Nephron progenitor cell (in vitro differentiated cells): ENCODE measurements at regions not wholly inside any gene's neighbourhood (a gene's known extent, or its start where the extent isn't known, plus 50 kb on each side); places are given as distances from the start of the nearest gene placed in this dataset.

ENCODE experiments used
- DNase-seq: peaks from one replicate; pipeline ENCODE4 v3.0.0; 2021
- H3K27ac Mint-ChIP-seq: 2 replicates; pipeline ENCODE4 v1.8.0; 2021; ENCODE audit warnings: mild to moderate bottlenecking, moderate library complexity, mixed read lengths
- H3K27me3 Mint-ChIP-seq: 2 replicates; pipeline ENCODE4 v1.8.0; 2021; ENCODE audit warnings: mild to moderate bottlenecking, low read depth, mixed read lengths; ENCODE audit not compliant: poor library complexity
- H3K36me3 Mint-ChIP-seq: 2 replicates; pipeline ENCODE4 v1.8.0; 2021; ENCODE audit warnings: low read depth, mixed read lengths
- H3K4me1 Mint-ChIP-seq: 2 replicates; pipeline ENCODE4 v1.8.0; 2021; ENCODE audit warnings: mixed read lengths
- H3K4me3 Mint-ChIP-seq: 2 replicates; pipeline ENCODE4 v1.8.0; 2021; ENCODE audit warnings: mild to moderate bottlenecking, moderate library complexity, mixed read lengths
- H3K9me3 Mint-ChIP-seq: 2 replicates; pipeline ENCODE4 v1.8.0; 2021; ENCODE audit warnings: mild to moderate bottlenecking, moderate library complexity, mixed read lengths
- TF ChIP-seq, protein P1 (sequence below): fragments of 200-600 bp; sonication (generic); IDR thresholded peaks from 2 replicates; pipeline ENCODE4 v1.5.0; 2021; ENCODE audit warnings: antibody characterized with exemption

- Mint-ChIP-seq H3K4me1 (no peaks in the 10 kb centered on the region), H3K27ac (no peak overlapping the region), H3K4me3 (no peak overlapping the region), H3K9me3 (peaks cover 20% of the 10 kb centered on the region), H3K27me3 (peaks cover 3% of the 10 kb centered on the region), H3K36me3 (no peaks in the 10 kb centered on the region)
- DNase-seq: no peak
- TF ChIP-seq, protein P1, sequence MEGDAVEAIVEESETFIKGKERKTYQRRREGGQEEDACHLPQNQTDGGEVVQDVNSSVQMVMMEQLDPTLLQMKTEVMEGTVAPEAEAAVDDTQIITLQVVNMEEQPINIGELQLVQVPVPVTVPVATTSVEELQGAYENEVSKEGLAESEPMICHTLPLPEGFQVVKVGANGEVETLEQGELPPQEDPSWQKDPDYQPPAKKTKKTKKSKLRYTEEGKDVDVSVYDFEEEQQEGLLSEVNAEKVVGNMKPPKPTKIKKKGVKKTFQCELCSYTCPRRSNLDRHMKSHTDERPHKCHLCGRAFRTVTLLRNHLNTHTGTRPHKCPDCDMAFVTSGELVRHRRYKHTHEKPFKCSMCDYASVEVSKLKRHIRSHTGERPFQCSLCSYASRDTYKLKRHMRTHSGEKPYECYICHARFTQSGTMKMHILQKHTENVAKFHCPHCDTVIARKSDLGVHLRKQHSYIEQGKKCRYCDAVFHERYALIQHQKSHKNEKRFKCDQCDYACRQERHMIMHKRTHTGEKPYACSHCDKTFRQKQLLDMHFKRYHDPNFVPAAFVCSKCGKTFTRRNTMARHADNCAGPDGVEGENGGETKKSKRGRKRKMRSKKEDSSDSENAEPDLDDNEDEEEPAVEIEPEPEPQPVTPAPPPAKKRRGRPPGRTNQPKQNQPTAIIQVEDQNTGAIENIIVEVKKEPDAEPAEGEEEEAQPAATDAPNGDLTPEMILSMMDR: no peak
Measured at GRCh38 chr2:157068237-157068636, 189.3 kb upstream of the GALNT5 start.

- Mint-ChIP-seq H3K4me1 (peaks cover 4% of the 10 kb centered on the region), H3K27me3 (no peaks in the 10 kb centered on the region), H3K27ac (no peak overlapping the region), H3K9me3 (peaks cover 13% of the 10 kb centered on the region), H3K36me3 (no peaks in the 10 kb centered on the region), H3K4me3 (no peak overlapping the region)
- no peak for DNase-seq
- TF ChIP-seq, protein P1: no peak
Measured at GRCh38 chr2:157075924-157076323, 181.6 kb upstream of the GALNT5 start.

- TF ChIP-seq, protein P1: no peak
- peaks cover 4% of the 10 kb centered on the region for H3K4me1 Mint-ChIP-seq
- H3K4me3 Mint-ChIP-seq: no peak overlapping the region
- peaks cover 12% of the 10 kb centered on the region for H3K9me3 Mint-ChIP-seq
- no peak for DNase-seq
- H3K27ac Mint-ChIP-seq: no peak overlapping the region
- H3K36me3 Mint-ChIP-seq: no peaks in the 10 kb centered on the region
- H3K27me3 Mint-ChIP-seq: no peaks in the 10 kb centered on the region
Measured at GRCh38 chr2:157076526-157077161, 180.9 kb upstream of the GALNT5 start.

- no peak for DNase-seq
- Mint-ChIP-seq H3K4me1 (peaks cover 4% of the 10 kb centered on the region), H3K27me3 (no peaks in the 10 kb centered on the region), H3K4me3 (no peak overlapping the region), H3K36me3 (no peaks in the 10 kb centered on the region), H3K27ac (peak overlapping the region; percentile 8), H3K9me3 (no peaks in the 10 kb centered on the region)
- TF ChIP-seq, protein P1: no peak
Measured at GRCh38 chr2:157077753-157078350, 179.7 kb upstream of the GALNT5 start.

- Mint-ChIP-seq H3K4me1 (peaks cover 13% of the 10 kb centered on the region), H3K27me3 (no peaks in the 10 kb centered on the region), H3K4me3 (no peak overlapping the region), H3K27ac (no peak overlapping the region), H3K9me3 (no peaks in the 10 kb centered on the region), H3K36me3 (no peaks in the 10 kb centered on the region)
- no peak for DNase-seq
- TF ChIP-seq, protein P1: no peak
Measured at GRCh38 chr2:157082950-157083349, 174.6 kb upstream of the GALNT5 start.

- H3K27me3 Mint-ChIP-seq: no peaks in the 10 kb centered on the region
- no peak overlapping the region for H3K4me3 Mint-ChIP-seq
- H3K9me3 Mint-ChIP-seq: no peaks in the 10 kb centered on the region
- TF ChIP-seq, protein P1: no peak
- no peak for DNase-seq
- no peak overlapping the region for H3K27ac Mint-ChIP-seq
- H3K4me1 Mint-ChIP-seq: peaks cover 13% of the 10 kb centered on the region
- H3K36me3 Mint-ChIP-seq: no peaks in the 10 kb centered on the region
Measured at GRCh38 chr2:157085522-157085921, 172.0 kb upstream of the GALNT5 start.
